HG02973 (cell line): ENCODE measurements at regions not wholly inside any gene's neighbourhood (a gene's known extent, or its start where the extent isn't known, plus 50 kb on each side); places are given as distances from the start of the nearest gene placed in this dataset.

Source experiments
- ATAC-seq: cut with Tn5 transposase; IDR thresholded peaks from one replicate; pipeline ENCODE4 v1.9.1; 2021; ENCODE audit warnings: moderate library complexity; ENCODE audit not compliant: unreplicated experiment

DNA sequence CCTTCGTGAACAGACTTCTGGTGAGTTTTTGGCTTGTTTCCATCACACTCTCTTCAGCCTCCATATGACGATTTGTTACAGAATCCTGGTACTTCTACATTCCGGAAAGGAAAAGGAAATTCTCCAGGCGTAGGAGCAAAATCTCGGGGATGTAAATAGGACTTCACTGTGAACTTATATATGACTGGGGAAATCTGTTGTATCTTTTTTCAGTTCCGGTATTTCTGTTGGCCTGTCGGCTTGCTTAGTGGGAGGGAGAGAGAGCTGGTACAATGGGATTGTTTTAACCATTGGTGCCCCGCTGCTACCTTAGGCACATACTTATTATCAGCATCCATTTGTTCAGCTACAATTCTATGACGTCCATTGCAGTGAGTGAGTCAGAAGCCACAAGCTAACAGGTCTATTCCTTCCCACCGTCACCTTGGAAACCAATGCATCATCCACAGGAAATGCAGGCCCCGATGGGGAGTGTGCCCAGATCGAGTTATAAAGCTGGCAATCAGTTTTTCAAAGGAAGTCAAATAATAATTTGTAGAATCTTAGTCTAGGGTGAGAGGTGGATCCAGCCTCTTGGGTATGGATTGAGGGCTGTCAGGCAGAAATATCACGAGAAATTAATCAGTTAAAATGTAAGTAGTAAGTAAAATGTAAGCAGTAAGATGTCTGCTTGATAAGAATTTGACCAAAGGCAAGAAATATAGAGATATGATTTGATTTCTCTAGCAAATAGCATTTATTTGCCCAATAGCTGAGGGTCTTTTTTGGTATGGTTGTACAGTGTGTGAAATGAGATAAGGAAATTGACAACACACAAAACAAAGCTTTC lies 92.0 kb upstream of the MKLN1 start:
- no peak for ATAC-seq

DNA sequence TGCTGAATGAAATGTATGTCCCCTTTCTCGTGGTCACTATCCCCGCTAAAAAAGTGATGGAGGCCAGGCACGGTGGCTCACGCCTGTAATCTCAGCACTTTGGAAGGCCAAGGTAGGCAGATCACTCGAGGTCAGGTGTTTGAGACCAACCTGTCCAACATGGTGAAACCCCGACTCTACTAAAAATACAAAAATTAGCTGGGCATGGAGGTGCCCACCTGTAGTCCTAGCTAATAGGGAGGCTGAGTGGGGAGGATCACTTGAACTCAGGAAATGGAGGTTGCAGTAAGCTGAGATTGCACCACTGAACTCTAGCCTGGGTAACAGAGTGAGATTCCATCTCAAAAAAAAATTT lies 91.4 kb upstream of the MKLN1 start:
- no peak for ATAC-seq

DNA sequence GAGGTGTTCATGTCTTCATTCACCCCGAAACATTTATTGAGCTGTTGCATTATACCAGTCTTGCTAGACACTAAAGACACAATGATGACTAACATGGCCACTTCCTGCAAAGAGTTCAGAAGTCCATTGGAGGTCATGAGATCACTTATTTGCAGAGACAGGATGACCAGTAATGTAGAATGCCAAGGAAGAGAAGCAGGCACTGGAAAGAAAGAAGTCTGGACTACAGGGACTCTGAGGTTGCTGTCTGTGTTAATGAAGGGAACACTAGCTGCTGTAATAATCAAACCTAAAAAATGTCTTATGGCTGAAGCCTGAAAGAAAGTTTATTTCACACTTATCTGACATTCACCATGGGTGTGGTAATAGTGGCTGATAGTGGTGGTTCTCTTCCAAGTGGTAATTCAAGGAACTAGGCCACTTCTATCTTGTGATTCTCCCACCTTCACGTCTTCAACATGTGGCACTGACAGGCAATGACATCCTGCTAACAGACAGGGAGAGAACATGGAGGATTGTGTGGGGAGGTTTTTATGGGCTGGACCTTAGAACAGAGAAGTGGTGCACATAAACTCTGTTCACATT lies 89.2 kb upstream of the MKLN1 start:
- no peak for ATAC-seq

- no peak for ATAC-seq
Measured at GRCh38 chr7:131241386-131241785, 86.3 kb upstream of the MKLN1 start.

- no peak for ATAC-seq
Measured at GRCh38 chr7:131242123-131242650, 85.5 kb upstream of the MKLN1 start.

- ATAC-seq: no peak
Measured at GRCh38 chr7:131244259-131244852, 83.3 kb upstream of the MKLN1 start.

- no peak for ATAC-seq
Measured at GRCh38 chr7:131249003-131249402, 78.7 kb upstream of the MKLN1 start.

DNA sequence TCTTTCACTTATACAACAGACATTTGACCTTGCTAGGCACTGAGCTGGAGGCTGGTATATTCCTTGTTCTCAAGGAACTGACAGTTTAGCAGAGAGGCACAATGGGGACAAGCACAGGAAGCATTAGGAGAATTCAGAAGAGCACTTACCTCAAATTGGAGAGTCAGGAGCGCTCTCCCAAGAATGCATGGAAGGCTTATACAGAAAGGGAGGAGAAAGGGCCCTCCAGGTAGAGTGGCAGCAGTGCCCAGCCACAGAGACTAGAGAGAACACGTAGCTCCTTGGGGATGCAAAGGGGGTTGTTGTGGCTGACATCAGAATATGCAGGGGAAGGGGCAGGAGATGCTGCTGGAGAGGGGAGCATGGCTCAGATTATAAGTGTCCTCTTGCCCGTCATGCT lies 78.2 kb upstream of the MKLN1 start:
- no peak for ATAC-seq

DNA sequence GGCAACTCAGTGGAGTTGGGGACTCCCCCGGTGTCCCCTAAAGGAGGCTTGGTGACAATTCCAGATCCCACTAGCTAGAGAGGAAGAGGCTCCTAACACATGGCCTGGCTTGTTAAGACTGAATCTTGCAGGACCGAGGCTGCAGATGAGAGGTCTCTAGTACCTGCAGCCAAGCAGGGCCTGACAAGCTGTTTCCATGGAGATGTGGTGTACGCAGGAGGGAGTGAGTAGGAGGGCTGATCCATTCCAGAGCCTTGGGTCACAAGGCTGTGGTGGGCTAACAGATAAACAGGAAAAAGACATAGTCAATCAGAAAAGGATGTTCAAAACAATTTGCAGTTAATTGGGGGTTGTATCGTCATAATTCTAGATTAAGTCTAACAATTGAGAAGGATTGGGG lies 77.3 kb upstream of the MKLN1 start:
- no peak for ATAC-seq

DNA sequence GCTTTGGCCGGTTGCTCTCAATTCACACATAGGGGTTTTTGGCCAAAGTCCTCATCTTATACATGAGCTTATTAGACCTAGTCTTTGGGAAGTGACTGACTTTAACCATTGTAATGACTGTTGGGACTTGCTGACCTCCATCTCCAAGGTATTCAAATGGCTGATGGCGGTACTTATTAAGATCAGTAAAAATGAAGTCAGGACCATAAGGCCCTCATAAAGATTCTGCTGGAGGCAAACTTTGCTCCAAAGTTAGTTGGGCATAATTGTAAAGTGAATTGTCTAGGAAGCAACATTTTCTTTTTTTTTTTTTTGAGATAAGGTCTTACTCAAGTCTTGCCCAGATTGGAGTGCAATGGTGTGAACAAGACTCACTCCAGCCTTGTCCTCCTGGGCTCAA lies 76.3 kb upstream of the MKLN1 start:
- ATAC-seq: no peak

DNA sequence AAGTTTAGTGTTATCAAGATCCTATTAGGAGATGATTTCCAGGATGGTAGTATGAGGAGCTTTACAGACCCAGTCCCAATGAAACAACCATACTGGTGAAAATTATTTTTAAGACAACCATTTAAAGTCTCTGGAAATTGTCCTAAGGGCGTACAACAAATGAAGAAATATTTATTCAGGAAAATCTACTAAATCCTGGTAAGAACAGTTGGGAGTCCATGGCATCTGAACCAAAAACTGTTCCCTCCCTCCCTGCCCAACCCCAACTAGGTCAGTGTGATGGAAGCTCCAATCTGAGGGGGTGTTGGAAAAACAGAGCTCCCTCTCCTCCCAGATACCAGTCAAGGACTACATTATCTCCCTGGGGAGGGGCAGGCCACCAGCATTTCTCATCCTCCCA lies 74.7 kb upstream of the MKLN1 start:
- ATAC-seq: no peak

DNA sequence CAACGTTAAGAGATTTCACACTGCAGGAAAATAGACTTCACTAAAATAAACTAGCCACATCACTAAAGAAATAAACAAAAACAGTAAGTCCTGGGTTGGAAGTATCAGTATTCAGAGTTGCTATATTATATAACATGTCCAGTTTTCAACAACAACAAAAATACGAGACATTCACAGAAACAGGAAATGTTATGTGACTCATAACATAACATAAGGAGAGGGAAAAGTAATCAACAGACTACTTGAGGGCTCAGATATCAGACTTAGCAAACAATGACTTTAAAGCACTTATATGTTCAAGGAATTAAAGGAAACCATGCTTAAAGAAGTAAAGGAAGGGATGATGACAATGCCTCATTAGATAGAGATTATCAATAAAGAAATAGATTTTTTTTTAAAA lies 73.5 kb upstream of the MKLN1 start:
- ATAC-seq: no peak

DNA sequence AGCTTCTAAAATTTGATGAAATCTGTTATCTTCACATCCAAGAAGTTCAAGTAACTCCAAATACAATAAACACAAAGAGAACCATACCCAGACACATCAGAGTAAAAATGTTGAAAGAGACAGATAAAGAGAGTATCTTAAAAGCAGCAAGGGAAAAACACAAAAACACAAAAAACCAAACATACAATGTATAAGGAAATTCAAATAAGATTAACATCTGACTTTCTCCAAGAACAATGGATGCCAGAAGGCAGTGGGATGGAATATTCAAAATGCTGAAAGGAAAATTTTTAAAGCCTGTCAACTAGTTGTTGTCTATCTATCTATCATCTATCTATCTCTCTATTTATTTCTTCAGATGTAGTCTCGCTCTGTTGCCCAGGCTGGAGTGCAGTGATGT lies 72.4 kb upstream of the MKLN1 start:
- no peak for ATAC-seq

- no peak for ATAC-seq
Measured at GRCh38 chr7:131261476-131261994, 66.1 kb upstream of the MKLN1 start.

GRCh38 chr7:131265227-131265626 lies 62.4 kb upstream of the MKLN1 start:
- no peak for ATAC-seq

DNA sequence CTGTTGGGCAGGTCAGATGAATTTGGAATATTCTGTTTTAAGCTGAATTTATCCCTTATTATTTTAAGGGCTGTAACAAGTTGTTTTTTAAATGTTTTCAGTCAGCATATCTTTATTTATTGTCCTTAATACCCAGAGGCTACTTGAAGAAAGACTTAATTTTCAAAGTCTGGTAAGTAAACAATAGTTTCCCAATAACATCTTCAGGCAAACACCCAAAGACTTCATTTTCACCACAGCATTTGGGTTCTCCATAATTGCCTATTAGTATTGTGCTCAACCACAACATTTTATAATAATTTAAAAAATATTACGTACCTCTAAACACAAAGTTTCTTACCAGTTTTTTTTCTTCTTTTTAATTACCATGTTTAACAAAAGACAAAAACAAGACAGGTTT lies 60.0 kb upstream of the MKLN1 start:
- ATAC-seq: no peak

DNA sequence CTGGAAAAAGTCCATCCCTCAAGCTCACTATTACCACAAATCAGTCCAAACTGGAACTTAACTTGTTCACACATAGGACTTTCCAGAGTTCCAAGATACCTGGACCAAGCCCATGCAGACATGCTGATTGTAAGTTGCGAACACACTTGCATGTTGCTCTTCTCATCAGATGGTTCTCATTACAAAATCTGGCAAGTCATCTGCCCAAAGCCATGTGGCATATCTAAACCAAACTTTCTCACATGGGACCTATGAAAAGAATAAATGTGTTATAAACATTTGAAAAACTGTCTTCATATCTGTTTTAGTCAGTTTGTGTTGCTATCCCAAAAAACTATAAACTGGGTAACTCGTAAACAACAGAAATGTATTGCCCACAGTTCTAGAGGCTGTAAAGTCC lies 58.8 kb upstream of the MKLN1 start:
- no peak for ATAC-seq

- ATAC-seq: no peak
Measured at GRCh38 chr7:131272086-131272485, 55.6 kb upstream of the MKLN1 start.

GRCh38 chr7:131274986-131275385 lies 52.7 kb upstream of the MKLN1 start:
- ATAC-seq: no peak

DNA sequence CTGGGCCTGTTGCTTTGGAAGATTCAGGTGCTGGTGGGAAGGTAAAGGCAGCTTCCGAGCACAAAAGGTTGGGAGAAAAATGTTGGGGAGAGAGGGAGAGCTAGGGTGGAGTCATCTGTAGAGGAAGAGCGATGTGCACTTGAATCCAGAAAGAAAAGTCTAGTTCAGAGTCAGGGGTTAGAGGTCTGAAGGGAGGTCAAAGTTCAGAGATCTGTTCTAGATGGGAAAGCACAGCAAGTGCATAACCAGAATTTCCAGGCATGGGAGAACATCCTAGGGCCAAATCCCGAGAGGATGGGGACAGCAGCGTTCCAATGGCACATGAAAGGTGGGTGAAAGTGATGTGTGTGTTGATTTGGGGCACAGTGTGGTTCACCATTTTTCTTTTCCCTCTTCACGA lies 51.5 kb upstream of the MKLN1 start:
- no peak for ATAC-seq

DNA sequence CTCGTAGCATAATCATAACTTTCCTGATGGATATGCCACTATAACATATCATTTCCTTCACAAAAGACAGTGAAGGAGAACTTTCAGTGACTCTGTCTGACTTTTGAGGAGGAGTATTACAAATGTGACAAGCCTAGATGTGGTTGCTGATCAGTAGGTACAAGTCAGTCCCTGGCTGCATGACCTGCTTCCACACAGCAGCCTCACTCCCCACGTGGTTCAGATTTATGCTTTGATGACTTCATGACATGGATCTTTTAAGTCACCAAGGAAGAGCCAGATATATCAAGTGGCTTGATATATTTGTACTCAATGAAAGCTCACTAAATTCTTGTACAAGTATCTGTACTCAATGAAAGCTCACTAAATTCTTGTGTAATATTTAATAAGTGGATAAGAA lies 50.9 kb upstream of the MKLN1 start:
- ATAC-seq: no peak
